A172 (cell line): ENCODE measurements at regions not wholly inside any gene's neighbourhood (a gene's known extent, or its start where the extent isn't known, plus 50 kb on each side); places are given as distances from the start of the nearest gene placed in this dataset.

Experiments
- DNase-seq: peaks from one replicate; pipeline ENCODE4 v3.0.0-alpha.2; 2015; ENCODE audit warnings: low spot score

DNA sequence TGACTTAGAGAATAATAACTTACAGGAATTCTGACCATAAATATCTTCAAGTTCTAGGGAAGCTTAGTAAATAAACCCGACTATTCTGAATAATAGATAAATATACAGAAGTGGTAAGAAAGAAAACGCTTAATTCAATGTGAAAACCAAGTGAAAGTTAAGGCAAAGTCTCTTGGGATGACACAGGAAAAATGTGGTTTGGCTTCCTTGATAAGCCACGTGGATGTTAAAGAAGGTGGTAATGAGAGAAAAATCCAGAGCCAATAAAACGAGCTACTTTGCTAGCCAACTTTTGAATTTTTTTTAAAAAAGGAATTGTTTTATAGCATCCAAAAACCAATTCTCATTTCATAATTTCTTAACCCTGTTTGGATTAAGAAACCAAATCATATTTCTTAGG lies 166.2 kb upstream of the VRK2 start:
- no peak for DNase-seq

DNA sequence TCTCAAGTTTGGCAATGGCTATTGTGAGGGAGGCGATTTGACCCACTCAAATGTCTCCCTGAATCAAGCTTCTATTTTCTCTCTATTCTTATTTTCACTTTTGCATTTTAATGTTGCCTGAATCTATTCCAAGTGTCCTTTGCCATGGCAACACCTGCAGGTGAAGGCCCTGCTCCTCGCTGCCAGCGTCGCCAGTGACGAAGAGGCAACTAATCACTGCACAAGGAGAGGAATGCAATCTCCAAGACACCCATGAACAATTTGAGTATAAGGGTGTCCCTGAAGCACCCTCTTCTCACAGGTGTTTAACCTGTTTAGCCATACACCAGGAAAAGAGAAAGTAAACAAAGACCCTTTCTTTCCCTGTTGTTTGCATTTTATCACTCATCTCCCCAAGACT lies 165.6 kb upstream of the VRK2 start:
- DNase-seq = no peak

DNA sequence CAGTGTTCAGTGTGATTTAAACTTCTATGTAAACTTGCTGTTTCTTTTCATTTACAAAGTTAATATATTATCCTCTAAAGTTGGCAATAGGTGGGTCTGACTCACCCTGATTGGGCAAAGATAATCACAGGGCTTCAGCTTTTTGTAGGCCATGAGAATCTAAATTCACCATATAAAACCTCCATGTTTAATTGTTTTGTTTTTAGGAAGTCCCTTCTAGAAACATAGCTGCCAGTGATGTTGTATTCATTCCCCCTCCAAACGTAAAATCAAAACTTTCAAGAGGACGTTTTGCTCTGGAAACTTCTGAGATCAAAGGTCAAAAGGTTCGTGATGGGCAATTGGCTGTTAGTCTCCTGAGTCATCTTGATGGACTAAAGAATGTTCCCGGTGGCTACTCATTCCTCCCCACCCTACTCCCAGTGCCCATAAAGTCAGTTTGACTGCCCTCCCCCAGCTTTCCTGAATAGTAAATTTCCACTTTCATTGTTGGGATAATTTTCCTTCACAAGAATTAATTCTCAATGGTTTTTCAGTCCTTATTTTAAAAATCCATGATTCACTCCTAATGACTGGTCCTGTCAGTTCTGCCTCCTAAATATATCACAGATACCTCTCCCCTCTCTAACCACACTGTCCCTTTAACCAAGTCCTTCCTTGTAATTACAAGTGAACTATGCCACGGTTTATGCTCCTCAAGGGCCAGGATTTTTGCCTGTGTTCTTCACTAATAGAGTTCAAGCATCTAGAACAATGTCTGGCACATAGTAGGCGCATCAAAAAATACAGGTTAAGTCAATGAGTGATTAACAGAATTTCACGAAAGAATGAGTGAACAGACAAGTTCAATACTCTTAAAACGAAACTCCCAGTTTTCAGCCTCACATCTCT lies 164.4 kb upstream of the VRK2 start:
- peak; percentile 85 for DNase-seq

DNA sequence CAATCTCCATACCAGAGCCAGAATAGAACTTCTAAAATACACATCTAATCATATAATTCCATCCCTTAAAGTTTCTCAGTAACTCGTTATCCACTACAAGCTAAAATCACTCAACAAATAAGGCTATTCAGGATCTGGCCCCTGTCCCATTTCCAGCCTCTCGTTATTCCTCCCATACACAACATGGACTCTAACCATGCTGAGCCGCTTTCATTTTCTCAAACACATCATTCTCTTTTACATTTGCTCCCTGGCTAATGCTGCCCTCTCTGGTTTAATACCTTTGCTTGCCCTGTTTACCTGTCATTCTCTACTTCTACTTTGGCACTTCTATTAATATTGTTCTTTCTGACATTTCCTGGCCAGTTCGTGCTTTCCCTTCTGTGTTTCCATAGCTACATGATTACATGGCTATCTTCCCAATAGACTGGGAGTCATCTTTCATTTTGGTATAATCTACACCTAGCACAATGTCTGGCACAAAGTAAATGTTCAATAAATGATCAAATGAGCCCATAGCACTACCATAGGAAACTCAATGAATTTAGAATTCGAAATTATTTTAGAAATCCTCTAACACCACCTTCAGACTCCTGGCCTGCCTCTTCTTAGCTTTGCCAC lies 163.6 kb upstream of the VRK2 start:
- peak; percentile 51 for DNase-seq

DNA sequence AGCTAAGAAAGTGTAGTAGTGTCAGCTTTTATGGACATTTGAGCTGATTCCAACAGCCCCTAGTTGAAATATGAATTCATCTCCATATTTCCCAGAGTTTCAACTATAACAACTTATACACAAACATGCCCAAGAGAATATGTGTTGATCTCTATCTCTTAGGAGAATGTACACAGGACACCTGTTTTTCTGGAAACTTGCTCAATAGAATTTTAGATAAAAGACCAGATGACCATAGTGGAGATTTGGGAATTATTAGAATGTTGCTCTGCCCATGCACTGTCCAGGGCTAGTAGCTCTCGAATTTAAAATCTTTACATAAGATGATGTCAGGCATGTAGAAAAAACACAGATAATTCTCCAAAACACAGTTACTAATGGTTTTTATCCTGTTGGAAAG lies 162.3 kb upstream of the VRK2 start:
- no peak for DNase-seq

DNA sequence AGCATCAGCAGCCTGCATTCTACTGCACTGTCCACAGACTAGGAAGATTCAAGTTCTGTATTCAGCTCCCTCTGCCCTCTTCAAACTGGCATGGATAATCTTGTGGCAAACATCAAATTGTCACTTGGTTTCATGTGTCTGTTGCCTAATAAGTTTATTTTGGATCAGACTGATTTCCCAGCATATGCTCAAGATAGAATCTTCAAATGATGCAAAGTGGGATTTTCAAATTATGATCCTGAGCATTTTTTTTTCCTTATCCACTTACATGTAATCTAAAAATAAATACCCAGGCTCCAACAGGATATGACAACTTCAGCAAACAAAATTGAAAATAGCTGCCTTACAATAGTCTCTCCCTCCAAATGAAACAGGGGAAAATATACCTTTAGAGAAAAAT lies 160.9 kb upstream of the VRK2 start:
- no peak for DNase-seq

DNA sequence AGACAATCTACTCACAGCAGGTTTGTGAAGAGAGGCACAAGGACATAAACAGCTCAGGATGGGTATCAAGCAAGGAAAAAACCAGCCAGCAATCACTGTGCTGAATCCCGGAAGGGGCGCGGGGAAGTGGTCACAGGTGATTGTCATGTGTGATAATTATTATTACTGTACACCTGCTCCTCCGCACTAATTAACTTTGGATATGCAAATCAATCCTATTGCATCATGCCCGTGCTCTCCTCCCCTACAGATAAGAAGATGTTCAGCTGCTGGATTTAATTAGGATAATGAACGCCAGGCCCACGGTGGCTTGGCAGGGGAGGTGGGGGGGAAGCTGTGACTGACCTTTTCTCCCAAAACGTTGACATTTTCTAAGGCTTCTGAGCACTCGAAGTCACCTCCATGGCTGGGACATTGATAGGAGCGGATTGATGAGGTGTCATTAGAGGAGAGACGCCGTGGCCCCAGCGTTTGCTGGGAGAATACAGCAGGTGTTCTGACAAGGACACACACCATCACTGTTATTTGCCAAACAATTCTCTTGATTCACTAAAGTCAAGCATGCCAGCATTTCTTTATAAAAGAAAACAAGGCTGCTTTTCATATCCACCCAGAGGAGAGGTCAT lies 160.3 kb upstream of the VRK2 start:
- no peak for DNase-seq

DNA sequence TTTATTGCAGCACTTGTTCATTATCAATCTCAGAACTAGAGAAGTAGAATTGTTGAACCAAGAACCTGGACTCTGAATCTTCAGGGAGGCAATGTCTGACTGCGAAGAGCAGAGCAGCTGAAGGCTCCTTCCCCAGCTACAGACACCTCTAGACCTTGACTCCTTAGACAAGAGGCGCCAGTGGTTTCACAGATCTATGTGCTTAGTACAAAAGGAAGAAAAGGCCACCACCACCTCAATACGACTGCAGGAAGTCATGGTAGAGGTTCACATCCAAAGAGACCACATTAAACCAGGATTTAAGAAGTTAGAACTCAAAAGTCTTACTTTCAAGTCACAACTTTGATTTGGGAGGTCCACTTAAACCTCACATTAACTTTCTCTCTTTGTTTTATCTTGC lies 158.1 kb upstream of the VRK2 start:
- no peak for DNase-seq

DNA sequence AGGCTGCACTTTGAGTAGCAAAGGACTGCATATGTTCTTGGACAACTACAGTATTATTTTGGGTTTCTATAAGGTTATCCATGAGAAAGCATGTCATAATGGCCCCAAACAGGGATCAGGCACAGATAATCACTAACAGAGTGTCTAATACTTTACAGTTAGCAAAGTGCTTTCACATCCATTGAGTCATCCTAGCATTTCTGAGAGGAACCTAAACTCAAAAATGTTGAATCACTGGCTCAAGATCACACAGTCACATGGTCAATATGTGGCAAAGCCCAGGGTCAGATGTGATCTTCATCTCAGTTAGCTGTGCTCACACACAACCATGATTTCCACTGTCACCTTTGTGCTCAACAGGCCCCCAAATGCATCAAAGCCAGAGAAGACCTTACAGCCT lies 156.1 kb upstream of the VRK2 start:
- no peak for DNase-seq

DNA sequence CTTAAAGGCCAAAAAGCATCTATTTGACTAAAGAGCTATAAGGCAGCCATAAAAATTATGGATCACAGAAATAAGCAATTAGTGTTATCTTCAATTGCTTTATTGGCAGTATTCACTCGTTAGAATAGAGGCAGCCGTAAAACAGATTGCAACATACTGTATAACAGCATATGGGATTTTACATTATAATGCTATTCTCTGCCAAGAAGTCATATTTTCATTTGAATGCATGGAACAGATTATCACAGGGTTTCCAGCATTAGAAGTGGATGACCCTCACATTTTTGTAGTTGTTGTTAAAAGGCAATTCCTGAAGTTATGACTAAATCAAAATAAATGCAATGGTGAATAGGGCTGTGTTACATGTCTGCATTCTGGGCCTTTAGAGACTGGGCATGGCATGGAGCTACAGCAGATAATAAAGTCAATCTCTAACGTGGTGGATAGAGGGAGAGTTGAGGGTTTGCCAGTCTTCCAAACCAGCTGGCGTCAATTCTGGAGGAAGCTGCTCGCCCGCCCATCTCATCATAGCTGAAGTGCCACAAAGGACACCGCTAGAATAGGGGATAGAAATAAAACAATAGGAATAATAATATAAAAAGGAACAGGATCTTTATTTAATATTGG lies 155.4 kb upstream of the VRK2 start:
- DNase-seq = no peak

DNA sequence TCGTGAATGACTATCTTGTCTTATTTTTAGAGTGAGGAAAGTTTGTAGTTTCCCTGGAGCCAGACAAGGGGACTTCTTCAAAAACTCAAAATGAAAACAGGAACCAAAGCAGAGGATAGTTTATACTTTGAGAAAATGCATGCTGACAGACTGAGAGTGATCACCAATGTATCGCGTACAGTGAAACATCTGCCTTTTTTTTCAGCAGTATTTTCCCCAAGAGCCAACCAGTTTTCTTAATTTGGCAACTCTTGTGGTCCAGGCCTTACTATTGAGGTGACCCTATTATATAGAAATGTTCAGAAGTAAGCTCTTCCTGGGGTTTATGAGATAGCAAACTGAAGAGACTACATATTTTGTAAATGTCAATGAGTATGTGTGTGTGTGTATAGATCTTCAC lies 153.7 kb upstream of the VRK2 start:
- no peak for DNase-seq

DNA sequence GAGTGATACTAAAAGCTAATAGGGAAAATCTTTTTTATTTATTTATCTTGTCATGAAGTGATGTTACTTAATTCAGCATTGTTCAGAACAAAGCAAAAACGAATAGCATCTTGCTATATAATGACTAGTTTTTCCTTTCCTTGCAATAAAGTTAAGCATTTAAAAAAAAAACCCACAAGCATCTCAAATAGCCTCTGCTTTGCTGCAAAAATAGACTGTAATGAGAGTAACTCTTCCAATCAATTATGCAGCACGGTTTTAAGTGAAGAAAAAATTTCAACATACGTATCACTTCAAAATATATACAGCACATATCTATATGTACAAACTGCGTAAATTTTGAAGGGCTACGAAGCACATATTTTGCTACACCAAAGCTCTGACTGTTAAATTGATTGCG lies 153.3 kb upstream of the VRK2 start:
- no peak for DNase-seq

DNA sequence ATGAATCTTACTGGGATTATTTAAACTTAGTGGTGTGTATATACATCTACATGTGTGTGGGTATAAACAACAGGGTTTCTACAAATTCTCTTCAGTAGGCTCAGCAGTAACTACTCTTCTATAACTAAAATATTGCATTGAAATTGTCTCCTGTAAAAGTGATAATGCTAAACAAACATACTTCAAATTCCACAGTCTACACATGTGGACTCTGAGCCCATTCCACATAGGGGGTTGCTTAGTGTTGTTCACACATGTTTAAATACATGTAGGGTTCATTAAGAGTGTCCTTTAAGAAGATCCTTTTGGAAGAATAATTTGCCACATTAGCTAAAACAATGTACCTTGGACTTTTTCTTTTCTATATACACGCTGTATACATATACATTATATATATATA lies 152.8 kb upstream of the VRK2 start:
- no peak for DNase-seq

DNA sequence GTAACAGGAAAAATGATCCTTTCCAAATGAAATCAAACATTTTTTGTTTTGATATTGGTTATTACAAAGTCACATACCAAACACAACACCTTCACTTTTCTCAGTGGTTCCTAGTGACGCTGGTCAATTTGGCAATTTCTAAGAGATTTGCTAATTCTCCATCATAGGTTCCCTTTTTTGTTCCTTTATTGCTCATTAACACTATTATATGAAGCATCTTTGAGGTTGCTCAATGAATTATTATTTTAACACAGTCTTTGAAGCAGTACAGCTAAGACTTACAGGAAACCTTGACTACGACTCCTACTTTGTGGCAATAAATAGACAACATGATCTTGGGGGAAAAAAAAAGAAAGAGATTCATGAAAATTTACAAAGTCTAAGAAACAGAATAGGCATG lies 152.2 kb upstream of the VRK2 start:
- no peak for DNase-seq

DNA sequence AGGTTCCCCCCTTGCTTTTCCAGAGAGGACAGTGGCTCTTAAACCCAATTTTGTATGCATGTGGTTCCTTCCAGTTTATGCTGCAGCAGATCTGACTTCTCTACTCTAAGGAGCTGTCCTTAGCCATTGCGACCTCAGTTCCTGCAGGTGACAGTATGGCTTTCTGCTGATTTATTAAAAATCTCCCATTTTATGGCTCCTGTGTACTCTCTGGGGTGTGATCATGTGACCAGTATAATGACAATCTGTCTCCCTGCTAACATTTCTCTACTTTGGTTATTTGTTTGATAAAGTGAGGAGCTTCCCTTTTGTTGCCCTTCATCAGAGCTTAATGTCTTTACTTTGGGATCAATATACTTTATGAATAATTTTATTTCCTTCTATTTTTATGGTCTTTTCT lies 148.7 kb upstream of the VRK2 start:
- no peak for DNase-seq

DNA sequence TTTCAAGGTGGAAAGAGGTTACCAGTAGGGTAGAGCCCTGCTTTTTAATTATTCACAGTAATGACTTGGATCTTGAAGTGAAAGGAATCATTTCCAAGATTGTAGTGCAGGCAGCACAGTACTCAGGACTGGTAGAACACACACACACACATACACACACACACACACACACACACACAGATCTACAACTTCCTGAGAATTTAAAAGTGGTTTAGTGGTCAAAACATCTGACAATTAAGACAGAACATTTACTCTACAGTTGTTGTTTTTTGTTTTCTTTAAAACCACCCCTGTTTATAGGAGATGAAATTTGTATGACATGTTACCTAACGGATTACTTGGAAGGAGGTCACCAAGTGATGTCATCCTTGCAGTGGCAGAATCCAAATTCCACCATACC lies 146.7 kb upstream of the VRK2 start:
- DNase-seq = no peak

DNA sequence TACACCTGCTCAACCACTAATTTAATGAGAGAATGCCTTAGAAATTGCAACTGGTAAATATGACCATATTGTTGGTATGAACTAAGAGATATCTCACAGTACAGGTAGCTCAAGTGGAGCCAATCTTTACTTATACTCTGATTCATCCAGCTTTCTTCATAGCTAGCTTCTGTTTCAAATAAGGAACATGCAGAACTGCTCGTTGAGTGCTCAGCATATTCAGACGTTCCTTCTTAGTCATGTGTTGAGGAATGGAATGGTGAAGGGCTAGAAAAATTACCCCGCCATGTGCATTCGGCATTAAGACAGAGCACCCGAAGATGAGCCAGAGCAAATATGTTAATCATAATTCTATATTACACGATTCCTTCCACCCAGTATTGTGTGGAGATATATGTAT lies 144.0 kb upstream of the VRK2 start:
- DNase-seq = no peak

DNA sequence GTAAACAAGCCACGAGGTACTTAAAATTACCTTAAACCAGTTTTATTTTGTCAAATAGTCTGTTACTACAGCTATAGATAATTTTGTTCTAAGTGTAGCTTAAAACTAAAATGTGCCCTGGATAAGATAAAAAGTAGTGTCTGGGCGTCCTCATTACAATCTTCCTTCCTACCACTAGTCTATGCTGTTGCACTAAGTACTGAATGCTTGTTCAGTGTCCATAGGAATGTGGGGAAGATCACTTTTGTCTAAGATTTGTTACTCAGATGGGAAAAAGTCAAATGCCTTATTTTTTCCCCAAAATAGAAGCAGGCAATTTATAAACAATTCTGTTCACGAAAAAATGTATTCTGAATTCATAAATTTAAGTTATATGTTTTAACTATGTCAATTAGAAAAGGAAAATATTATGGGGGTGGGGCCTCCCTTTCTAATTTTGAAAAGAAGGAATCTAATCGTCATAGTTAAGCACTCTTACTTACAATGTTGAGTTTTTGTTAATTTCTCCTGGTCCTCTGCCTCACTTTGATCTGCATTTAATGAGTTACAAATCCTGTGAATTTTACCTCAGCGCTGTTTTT lies 140.4 kb upstream of the VRK2 start:
- peak; percentile 68 for DNase-seq

DNA sequence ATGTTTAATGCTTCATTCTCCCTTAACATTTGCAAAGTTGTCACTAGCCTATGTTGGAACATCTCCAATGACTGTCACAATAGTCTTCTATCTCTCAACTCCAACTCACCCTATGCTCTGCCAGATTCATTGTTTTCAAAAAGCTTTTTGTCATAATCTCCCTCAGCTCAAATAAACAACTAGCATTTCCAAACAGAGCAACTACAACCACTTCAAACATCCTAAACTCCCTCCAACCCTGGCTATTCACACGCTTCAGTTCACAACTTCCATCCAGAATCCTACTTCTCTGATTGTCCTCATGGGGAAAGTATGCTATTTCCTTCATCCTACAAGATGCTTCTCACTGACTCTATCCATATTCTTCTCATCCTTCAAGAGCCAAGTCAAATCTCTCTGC lies 139.2 kb upstream of the VRK2 start:
- no peak for DNase-seq

DNA sequence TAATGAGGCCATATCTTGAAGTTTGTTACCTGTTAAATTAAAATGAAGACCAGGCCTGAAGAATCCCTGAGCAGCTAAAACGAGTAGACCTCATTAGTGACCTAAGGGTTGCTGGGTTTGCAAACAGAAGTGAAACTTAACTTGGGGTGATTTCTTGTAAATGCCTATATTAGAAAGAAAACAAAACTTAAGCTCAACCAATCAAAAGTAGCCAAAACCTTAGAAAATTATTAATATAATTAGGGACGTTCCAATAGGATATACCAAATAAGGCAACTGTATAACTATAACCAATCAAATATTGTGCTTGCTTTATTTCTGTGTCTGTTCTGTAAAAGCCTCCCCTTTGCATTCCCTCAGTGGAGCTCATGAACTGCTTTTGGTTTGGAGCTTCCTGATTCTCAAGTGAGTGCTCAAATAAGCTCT lies 137.9 kb upstream of the VRK2 start:
- DNase-seq = no peak

DNA sequence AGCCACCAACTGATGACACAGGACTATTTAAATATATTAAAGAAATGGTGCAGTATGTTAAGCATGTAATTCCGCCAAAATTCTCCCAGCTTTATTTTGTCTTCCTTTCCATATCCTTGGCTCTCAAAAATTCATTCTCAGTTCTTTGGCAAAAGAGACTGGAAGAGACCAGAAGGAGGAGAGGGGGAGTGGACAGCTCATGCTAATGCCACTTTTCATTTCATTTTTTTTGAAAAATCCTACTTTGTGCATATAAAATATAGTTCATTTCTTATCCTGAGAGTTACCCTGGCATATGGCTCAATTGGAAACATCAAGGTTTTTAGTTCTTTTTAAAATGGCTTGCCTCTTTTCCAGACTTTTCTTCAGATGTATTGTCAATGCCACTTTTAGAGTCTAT lies 128.5 kb upstream of the VRK2 start:
- DNase-seq = no peak

DNA sequence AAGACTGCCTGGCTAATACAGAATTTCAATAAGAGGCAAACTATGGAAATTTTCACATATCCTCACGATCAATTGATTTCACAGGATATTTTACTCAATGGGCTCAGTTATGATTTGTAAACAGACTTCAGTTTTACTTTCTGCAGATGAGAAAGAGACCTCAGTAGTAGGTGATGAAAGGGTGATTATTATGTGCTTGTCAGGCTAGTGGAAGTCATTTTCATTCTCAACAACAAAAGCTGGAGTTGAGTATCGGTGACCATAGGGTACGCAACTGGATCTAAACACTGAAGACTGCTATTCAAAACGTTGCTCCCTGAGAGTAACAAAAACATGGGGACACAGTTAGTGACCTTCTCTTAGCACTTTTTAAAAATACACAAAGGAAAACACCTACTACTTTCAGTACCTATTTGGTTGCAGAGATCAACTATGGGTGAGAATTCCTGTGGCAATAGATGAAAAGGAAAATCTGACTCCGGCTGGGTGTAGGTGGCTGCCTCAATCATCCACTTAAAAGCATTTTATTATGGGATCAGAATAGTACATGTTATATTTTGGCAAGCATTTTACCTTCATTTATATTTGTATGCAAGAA lies 126.2 kb upstream of the VRK2 start:
- no peak for DNase-seq
